Pancreas (tissue), 10 donors: ENCODE measurements at regions not wholly inside any gene's neighbourhood (a gene's known extent, or its start where the extent isn't known, plus 50 kb on each side); places are given as distances from the start of the nearest gene placed in this dataset.

ENCODE experiments used
- ATAC-seq, 4 donors: fragments of 200-7000 bp; cut with Tn5 transposase; one replicate each; pipeline versions ENCODE4 v1.8.0 to v1.9.1; 2020; ENCODE audit warnings: mild to moderate bottlenecking in 4 of 4, moderate library complexity in 4 of 4
- DNase-seq, 6 donors: peaks; one replicate each; pipeline ENCODE4 v3.0.0-alpha.2; 2020
- FAIRE-seq: peaks from 2 replicates; lab custom pipeline; 2012; peaks lifted over from hg19 to GRCh38; lab: Jason Lieb, UNC
- H3K27ac ChIP-seq, 4 donors: fragments of 200-600 bp; sonication (generic); 1 replicate in 3 of 4; 2 replicates in 1 of 4; pipeline versions ENCODE4 v1.5.0 to v1.8.0; 2020
- H3K27me3 ChIP-seq, 4 donors: fragments of 200-600 bp; one replicate each; pipeline ENCODE4 v1.8.0; 2021
- H3K36me3 ChIP-seq, 3 donors: fragments of 200-600 bp; sonication (generic) in 1 of 3; one replicate each; pipeline versions ENCODE4 v1.5.0 to v1.8.0; 2020 to 2021
- H3K4me1 ChIP-seq, 3 donors: fragments of 200-600 bp; one replicate each; pipeline ENCODE4 v1.8.0; 2021
- H3K4me3 ChIP-seq, 4 donors: fragments of 200-600 bp; sonication (generic) in 2 of 4; one replicate each; pipeline versions ENCODE4 v1.5.0 to v1.8.0; 2020 to 2021
- H3K9me3 ChIP-seq, 4 donors: fragments of 200-600 bp; one replicate each; pipeline ENCODE4 v1.8.0; 2021
- CTCF ChIP-seq, 4 donors: fragments of 200-600 bp; sonication (generic) in 3 of 4; IDR thresholded peaks; one replicate each; pipeline versions ENCODE4 v1.5.0 to v1.8.0; 2021; ENCODE audit warnings: antibody characterized with exemption in 4 of 4
- WGBS, 2 donors: extraction: QIAGEN DNeasy Blood & Tissue Kit; methylation state at CpG; one replicate each; pipeline ENCODE4 v1.1.7; 2013; 5-methylcytosine and 5-hydroxymethylcytosine counted together
- intact Hi-C, 3 donors: fragments of 100-400 bp; cut with DNase I; formaldehyde crosslinking; loops; one replicate each; pipeline versions ENCODE4 v1.11.1 to v1.14.2; 2022
- donor health status: healthy with polysubstance abuse.
- donor health status: DM: no; HTN: no; CAD: no; lungs with moderate emphysema.
- donor health status: DM: no; HTN: no; CAD: no.
- donor health status: control.
- donor health status: control.
- donor health status: Bipolar disorder and iron deficiency.
- donor health status: DM: yes; HTN: yes; CAD: no.
- donor health status: DM: no; HTN: no; CAD: no.
- donor health status: DM: no; HTN: no; CAD: no.
- donor health status: DM: yes; HTN: yes; CAD: no.

GRCh38 chr1:29579821-29580425 lies 343.6 kb downstream of the PTPRU start:
- intact Hi-C loops = no loop called here
- Histone ChIP-seq H3K36me3 (no peaks in the 10 kb centered on the region), H3K27me3 (no peaks in the 10 kb centered on the region), H3K4me1 (no peaks in the 10 kb centered on the region), H3K4me3 (no peak overlapping the region), H3K27ac (no peak overlapping the region), H3K9me3 (no peaks in the 10 kb centered on the region)
- DNase-seq (peak in 1 of 6 donors; percentile 19), FAIRE-seq (no peak), ATAC-seq (no peak)
- TF ChIP-seq CTCF (IDR thresholded peaks at IDR 0.05) = no peak
- 58 to 74% methylated on average over 5 of the region's 5 CpGs for WGBS, 2 donors

GRCh38 chr1:29577512-29577911 lies 341.2 kb downstream of the PTPRU start:
- H3K4me3 ChIP-seq = no peak overlapping the region
- WGBS, 2 donors = 61 to 72% methylated on average over 9 of the region's 9 CpGs
- TF ChIP-seq CTCF (IDR thresholded peaks at IDR 0.05) = no peak
- intact Hi-C loops = no loop called here
- FAIRE-seq (no peak), DNase-seq (peak in 1 of 6 donors; percentile 32), ATAC-seq (no peak)
- H3K36me3 ChIP-seq = no peaks in the 10 kb centered on the region
- no peaks in the 10 kb centered on the region for H3K4me1 ChIP-seq
- no peaks in the 10 kb centered on the region for H3K27me3 ChIP-seq
- H3K27ac ChIP-seq = no peak overlapping the region
- no peaks in the 10 kb centered on the region for H3K9me3 ChIP-seq

GRCh38 chr1:29576510-29576909 lies 340.2 kb downstream of the PTPRU start:
- FAIRE-seq (no peak), ATAC-seq (no peak), DNase-seq (peak in 1 of 6 donors; percentile 22)
- no peak for TF ChIP-seq CTCF (IDR thresholded peaks at IDR 0.05)
- no peak overlapping the region for H3K27ac ChIP-seq
- H3K36me3 ChIP-seq = no peaks in the 10 kb centered on the region
- H3K27me3 ChIP-seq = no peaks in the 10 kb centered on the region
- intact Hi-C loops = no loop called here
- no peak overlapping the region for H3K4me3 ChIP-seq
- no peaks in the 10 kb centered on the region for H3K9me3 ChIP-seq
- no peaks in the 10 kb centered on the region for H3K4me1 ChIP-seq
- WGBS, 2 donors = 66 to 77% methylated on average over 6 of the region's 6 CpGs

GRCh38 chr1:29575826-29576225 lies 339.5 kb downstream of the PTPRU start:
- no peak for TF ChIP-seq CTCF (IDR thresholded peaks at IDR 0.05)
- Histone ChIP-seq H3K4me1 (no peaks in the 10 kb centered on the region), H3K27me3 (no peaks in the 10 kb centered on the region), H3K36me3 (no peaks in the 10 kb centered on the region), H3K9me3 (no peaks in the 10 kb centered on the region), H3K4me3 (no peak overlapping the region), H3K27ac (no peak overlapping the region)
- FAIRE-seq = no peak
- DNase-seq = no peak
- intact Hi-C loops = no loop called here
- ATAC-seq = peak in 1 of 4 donors; percentile 11

- DNase-seq (peak in 1 of 6 donors; percentile 27), FAIRE-seq (no peak), ATAC-seq (peak in 1 of 4 donors; percentile 31)
- TF ChIP-seq CTCF (IDR thresholded peaks at IDR 0.05) = no peak
- Histone ChIP-seq H3K36me3 (no peaks in the 10 kb centered on the region), H3K27me3 (no peaks in the 10 kb centered on the region), H3K4me3 (no peak overlapping the region), H3K27ac (no peak overlapping the region), H3K9me3 (no peaks in the 10 kb centered on the region), H3K4me1 (no peaks in the 10 kb centered on the region)
- 31% methylated on average over 6 of the region's 6 CpGs for WGBS, 2 donors
- intact Hi-C loops = no loop called here
Measured at GRCh38 chr1:29575277-29575676, 339.0 kb downstream of the PTPRU start.
